Liver (tissue), 8 donors: ENCODE measurements at regions not wholly inside any gene's neighbourhood (a gene's known extent, or its start where the extent isn't known, plus 50 kb on each side); places are given as distances from the start of the nearest gene placed in this dataset.

Experiments used
- DNase-seq: peaks from one replicate; pipeline ENCODE4 v3.0.0-alpha.2; 2017; ENCODE audit warnings: low spot score
- H3K27ac ChIP-seq, 2 donors: one replicate each; pipeline ENCODE4 v1.7.0; 2013; ENCODE audit warnings: inconsistent platforms in 2 of 2, low read length in 2 of 2, control low read depth in 1 of 2, low read depth in 1 of 2, mild to moderate bottlenecking in 1 of 2
- H3K27me3 ChIP-seq, 4 donors: one replicate each; pipeline versions ENCODE4 v1.6.1 to v1.7.0; 2013; ENCODE audit warnings: low read length in 3 of 4, inconsistent platforms in 1 of 4, mild to moderate bottlenecking in 1 of 4, moderate library complexity in 1 of 4; ENCODE audit not compliant: control insufficient read depth in 4 of 4, insufficient read depth in 4 of 4
- H3K36me3 ChIP-seq, 4 donors: one replicate each; pipeline versions ENCODE4 v1.6.1 to v1.7.0; 2013; ENCODE audit warnings: low read length in 3 of 4, mild to moderate bottlenecking in 3 of 4, low read depth in 1 of 4, moderate library complexity in 1 of 4; ENCODE audit not compliant: control insufficient read depth in 4 of 4, insufficient read depth in 3 of 4
- H3K4me1 ChIP-seq, 4 donors: one replicate each; pipeline versions ENCODE4 v1.6.1 to v1.7.0; 2013; ENCODE audit warnings: low read length in 3 of 4, mild to moderate bottlenecking in 3 of 4, moderate library complexity in 1 of 4; ENCODE audit not compliant: control insufficient read depth in 4 of 4, insufficient read depth in 4 of 4
- H3K4me3 ChIP-seq, 3 donors: one replicate each; pipeline versions ENCODE4 v1.6.1 to v1.7.0; 2013; ENCODE audit warnings: low read length in 3 of 3, control low read depth in 1 of 3, low read depth in 1 of 3, mild to moderate bottlenecking in 1 of 3
- H3K9ac ChIP-seq, 2 donors: one replicate each; pipeline ENCODE4 v1.7.0; 2013; ENCODE audit warnings: low read length in 2 of 2, mild to moderate bottlenecking in 2 of 2, moderate library complexity in 2 of 2, control low read depth in 1 of 2, low read depth in 1 of 2
- H3K9me3 ChIP-seq, 4 donors: one replicate each; pipeline versions ENCODE4 v1.6.1 to v1.7.0; 2013; ENCODE audit warnings: low read length in 3 of 4; ENCODE audit not compliant: control insufficient read depth in 4 of 4
- EGR1 ChIP-seq, 2 donors: IDR thresholded peaks; 2 replicates each; pipeline ENCODE4 v1.6.1; 2016 to 2018; ENCODE audit warnings: antibody characterized with exemption in 2 of 2, low read depth in 2 of 2
- FOXA1 ChIP-seq: IDR thresholded peaks from 2 replicates; pipeline ENCODE4 v1.6.1; 2016; ENCODE audit warnings: antibody characterized with exemption
- FOXA2 ChIP-seq: IDR thresholded peaks from 2 replicates; pipeline ENCODE4 v1.6.1; 2016; ENCODE audit warnings: antibody characterized with exemption
- GABPA ChIP-seq, 2 donors: IDR thresholded peaks in 1 of 2; conservative IDR thresholded peaks in 1 of 2; 2 replicates each; pipeline ENCODE4 v1.6.1; 2016; ENCODE audit warnings: antibody characterized with exemption in 2 of 2, mild to moderate bottlenecking in 1 of 2, moderate library complexity in 1 of 2
- HNF4A ChIP-seq, 2 donors: conservative IDR thresholded peaks; 2 replicates each; pipeline ENCODE4 v1.6.1; 2016; ENCODE audit warnings: antibody characterized with exemption in 2 of 2, mild to moderate bottlenecking in 2 of 2
- HNF4G ChIP-seq: IDR thresholded peaks from 2 replicates; pipeline ENCODE4 v1.6.1; 2016; ENCODE audit warnings: antibody characterized with exemption
- JUND ChIP-seq, 2 donors: IDR thresholded peaks; 2 replicates each; pipeline ENCODE4 v1.6.1; 2016; ENCODE audit warnings: antibody characterized with exemption in 2 of 2
- NR2F2 ChIP-seq: IDR thresholded peaks from 2 replicates; pipeline ENCODE4 v1.6.1; 2016; ENCODE audit warnings: antibody characterized with exemption
- RAD21 ChIP-seq, 2 donors: IDR thresholded peaks; 2 replicates each; pipeline ENCODE4 v1.6.1; 2016; ENCODE audit warnings: antibody characterized with exemption in 2 of 2, mild to moderate bottlenecking in 2 of 2
- RXRA ChIP-seq, 2 donors: IDR thresholded peaks; 2 replicates each; pipeline ENCODE4 v1.6.1; 2017 to 2018; ENCODE audit warnings: antibody characterized with exemption in 2 of 2, mild to moderate bottlenecking in 1 of 2
- SP1 ChIP-seq: IDR thresholded peaks from 2 replicates; pipeline ENCODE4 v1.6.1; 2018; ENCODE audit warnings: antibody characterized with exemption, mild to moderate bottlenecking
- TAF1 ChIP-seq: conservative IDR thresholded peaks from 2 replicates; pipeline ENCODE4 v1.6.1; 2016; ENCODE audit warnings: antibody characterized with exemption, mild to moderate bottlenecking
- YY1 ChIP-seq: IDR thresholded peaks from 2 replicates; pipeline ENCODE4 v1.6.1; 2016; ENCODE audit warnings: antibody characterized with exemption, mild to moderate bottlenecking
- WGBS: extraction: QIAGEN DNeasy Blood & Tissue Kit; methylation state at CpG from one replicate; pipeline ENCODE4 v1.1.7; 2013; 5-methylcytosine and 5-hydroxymethylcytosine counted together
- TF ChIP-seq, protein P1 (sequence below): fragments of 150-350 bp; IDR thresholded peaks from 2 replicates; pipeline ENCODE4 v1.5.1; 2017; ENCODE audit warnings: improper control_type of control experiment, low read depth, low read length; ENCODE audit not compliant: missing input control
- TF ChIP-seq, protein P2 (sequence below): IDR thresholded peaks from 2 replicates; pipeline ENCODE4 v1.6.1; 2016; ENCODE audit warnings: antibody characterized with exemption
- TF ChIP-seq, protein P3 (sequence below): IDR thresholded peaks from 2 replicates; pipeline ENCODE4 v1.6.1; 2016; ENCODE audit warnings: antibody characterized with exemption, mild to moderate bottlenecking
- TF ChIP-seq, protein P4 (sequence below): IDR thresholded peaks from 2 replicates; pipeline ENCODE4 v1.6.1; 2016; ENCODE audit warnings: antibody characterized with exemption
- TF ChIP-seq, protein P5 (sequence below): IDR thresholded peaks from 2 replicates; pipeline ENCODE4 v1.6.1; 2016; ENCODE audit warnings: antibody characterized with exemption
- donor health status: healthy.
- donor health status: healthy.
- donor health status: healthy.
- donor health status: healthy.
- donor health status: healthy.

DNA sequence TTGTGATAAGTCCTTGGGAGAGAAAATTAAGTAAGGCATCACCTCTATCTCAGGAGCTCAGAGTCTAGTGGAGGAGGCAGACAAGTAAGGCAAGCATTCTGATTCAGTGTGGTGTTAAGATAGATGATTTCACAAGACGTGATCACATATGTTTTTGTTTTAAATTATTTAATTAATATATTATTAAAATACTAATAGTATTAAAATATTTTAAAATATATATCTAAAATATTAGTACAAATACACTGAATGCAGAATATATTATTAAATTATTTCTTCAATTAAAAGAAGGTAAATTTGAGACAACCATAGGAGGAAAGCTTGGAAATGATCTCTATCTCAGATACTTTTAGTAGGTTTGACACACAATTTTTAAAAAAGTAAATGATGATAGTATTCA lies 51.5 kb upstream of the ANO4 start:
- Histone ChIP-seq H3K9ac (no peak overlapping the region), H3K9me3 (no peaks in the 10 kb centered on the region), H3K4me1 (no peaks in the 10 kb centered on the region), H3K36me3 (no peaks in the 10 kb centered on the region), H3K27ac (no peak overlapping the region), H3K4me3 (no peak overlapping the region), H3K27me3 (no peaks in the 10 kb centered on the region)
- TF ChIP-seq, protein P1, sequence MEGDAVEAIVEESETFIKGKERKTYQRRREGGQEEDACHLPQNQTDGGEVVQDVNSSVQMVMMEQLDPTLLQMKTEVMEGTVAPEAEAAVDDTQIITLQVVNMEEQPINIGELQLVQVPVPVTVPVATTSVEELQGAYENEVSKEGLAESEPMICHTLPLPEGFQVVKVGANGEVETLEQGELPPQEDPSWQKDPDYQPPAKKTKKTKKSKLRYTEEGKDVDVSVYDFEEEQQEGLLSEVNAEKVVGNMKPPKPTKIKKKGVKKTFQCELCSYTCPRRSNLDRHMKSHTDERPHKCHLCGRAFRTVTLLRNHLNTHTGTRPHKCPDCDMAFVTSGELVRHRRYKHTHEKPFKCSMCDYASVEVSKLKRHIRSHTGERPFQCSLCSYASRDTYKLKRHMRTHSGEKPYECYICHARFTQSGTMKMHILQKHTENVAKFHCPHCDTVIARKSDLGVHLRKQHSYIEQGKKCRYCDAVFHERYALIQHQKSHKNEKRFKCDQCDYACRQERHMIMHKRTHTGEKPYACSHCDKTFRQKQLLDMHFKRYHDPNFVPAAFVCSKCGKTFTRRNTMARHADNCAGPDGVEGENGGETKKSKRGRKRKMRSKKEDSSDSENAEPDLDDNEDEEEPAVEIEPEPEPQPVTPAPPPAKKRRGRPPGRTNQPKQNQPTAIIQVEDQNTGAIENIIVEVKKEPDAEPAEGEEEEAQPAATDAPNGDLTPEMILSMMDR = no peak
- TF ChIP-seq, protein P2, sequence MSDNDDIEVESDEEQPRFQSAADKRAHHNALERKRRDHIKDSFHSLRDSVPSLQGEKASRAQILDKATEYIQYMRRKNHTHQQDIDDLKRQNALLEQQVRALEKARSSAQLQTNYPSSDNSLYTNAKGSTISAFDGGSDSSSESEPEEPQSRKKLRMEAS = no peak
- TF ChIP-seq HNF4A (conservative IDR thresholded peaks at IDR 0.05) (no peak), TAF1 (no peak), YY1 (no peak), RXRA (IDR thresholded peaks at IDR 0.05) (no peak), HNF4G (no peak), GABPA (IDR thresholded peaks at IDR 0.05 in 1 of 2, conservative IDR thresholded peaks at IDR 0.05 in 1 of 2) (no peak), FOXA2 (no peak), JUND (IDR thresholded peaks at IDR 0.05) (no peak), FOXA1 (no peak), EGR1 (IDR thresholded peaks at IDR 0.05; ENCODE audit: low read depth in 2 of 2) (no peak), RAD21 (IDR thresholded peaks at IDR 0.05) (no peak), NR2F2 (no peak), SP1 (no peak)
- TF ChIP-seq, protein P3, sequence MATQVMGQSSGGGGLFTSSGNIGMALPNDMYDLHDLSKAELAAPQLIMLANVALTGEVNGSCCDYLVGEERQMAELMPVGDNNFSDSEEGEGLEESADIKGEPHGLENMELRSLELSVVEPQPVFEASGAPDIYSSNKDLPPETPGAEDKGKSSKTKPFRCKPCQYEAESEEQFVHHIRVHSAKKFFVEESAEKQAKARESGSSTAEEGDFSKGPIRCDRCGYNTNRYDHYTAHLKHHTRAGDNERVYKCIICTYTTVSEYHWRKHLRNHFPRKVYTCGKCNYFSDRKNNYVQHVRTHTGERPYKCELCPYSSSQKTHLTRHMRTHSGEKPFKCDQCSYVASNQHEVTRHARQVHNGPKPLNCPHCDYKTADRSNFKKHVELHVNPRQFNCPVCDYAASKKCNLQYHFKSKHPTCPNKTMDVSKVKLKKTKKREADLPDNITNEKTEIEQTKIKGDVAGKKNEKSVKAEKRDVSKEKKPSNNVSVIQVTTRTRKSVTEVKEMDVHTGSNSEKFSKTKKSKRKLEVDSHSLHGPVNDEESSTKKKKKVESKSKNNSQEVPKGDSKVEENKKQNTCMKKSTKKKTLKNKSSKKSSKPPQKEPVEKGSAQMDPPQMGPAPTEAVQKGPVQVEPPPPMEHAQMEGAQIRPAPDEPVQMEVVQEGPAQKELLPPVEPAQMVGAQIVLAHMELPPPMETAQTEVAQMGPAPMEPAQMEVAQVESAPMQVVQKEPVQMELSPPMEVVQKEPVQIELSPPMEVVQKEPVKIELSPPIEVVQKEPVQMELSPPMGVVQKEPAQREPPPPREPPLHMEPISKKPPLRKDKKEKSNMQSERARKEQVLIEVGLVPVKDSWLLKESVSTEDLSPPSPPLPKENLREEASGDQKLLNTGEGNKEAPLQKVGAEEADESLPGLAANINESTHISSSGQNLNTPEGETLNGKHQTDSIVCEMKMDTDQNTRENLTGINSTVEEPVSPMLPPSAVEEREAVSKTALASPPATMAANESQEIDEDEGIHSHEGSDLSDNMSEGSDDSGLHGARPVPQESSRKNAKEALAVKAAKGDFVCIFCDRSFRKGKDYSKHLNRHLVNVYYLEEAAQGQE = no peak
- TF ChIP-seq, protein P4, sequence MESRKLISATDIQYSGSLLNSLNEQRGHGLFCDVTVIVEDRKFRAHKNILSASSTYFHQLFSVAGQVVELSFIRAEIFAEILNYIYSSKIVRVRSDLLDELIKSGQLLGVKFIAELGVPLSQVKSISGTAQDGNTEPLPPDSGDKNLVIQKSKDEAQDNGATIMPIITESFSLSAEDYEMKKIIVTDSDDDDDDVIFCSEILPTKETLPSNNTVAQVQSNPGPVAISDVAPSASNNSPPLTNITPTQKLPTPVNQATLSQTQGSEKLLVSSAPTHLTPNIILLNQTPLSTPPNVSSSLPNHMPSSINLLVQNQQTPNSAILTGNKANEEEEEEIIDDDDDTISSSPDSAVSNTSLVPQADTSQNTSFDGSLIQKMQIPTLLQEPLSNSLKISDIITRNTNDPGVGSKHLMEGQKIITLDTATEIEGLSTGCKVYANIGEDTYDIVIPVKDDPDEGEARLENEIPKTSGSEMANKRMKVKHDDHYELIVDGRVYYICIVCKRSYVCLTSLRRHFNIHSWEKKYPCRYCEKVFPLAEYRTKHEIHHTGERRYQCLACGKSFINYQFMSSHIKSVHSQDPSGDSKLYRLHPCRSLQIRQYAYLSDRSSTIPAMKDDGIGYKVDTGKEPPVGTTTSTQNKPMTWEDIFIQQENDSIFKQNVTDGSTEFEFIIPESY = no peak
- TF ChIP-seq, protein P5, sequence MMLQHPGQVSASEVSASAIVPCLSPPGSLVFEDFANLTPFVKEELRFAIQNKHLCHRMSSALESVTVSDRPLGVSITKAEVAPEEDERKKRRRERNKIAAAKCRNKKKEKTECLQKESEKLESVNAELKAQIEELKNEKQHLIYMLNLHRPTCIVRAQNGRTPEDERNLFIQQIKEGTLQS = no peak
- WGBS = 91% methylated on average over 1 of the region's 1 CpG
- no peak for DNase-seq
